ENCODE measurements at regions not wholly inside any gene's neighbourhood (a gene's known extent, or its start where the extent isn't known, plus 50 kb on each side); places are given as distances from the start of the nearest gene placed in this dataset.

- DNase-seq (ENCODE audit: low spot score), result no peak
- no peak for TF ChIP-seq CTCF (IDR thresholded peaks at IDR 0.05)
- no peak for ATAC-seq (ENCODE audit: low FRiP score)
Observed at GRCh38 chr5:143716881-143717280, 95.1 kb upstream of the HMHB1 start.

GRCh38 chr5:143715616-143716015 is 96.3 kb upstream of the HMHB1 start:
- no peak for TF ChIP-seq CTCF (IDR thresholded peaks at IDR 0.05)

GRCh38 chr5:143714629-143715028 is 97.3 kb upstream of the HMHB1 start:
- ATAC-seq (ENCODE audit: low FRiP score), result no peak

More at GRCh38 chr5:143715616-143716015, 96.3 kb upstream of the HMHB1 start:
- ATAC-seq (ENCODE audit: low FRiP score) (no peak), DNase-seq (ENCODE audit: low spot score) (no peak)

GRCh38 chr5:143713047-143714003 is 98.6 kb upstream of the HMHB1 start:
- TF ChIP-seq CTCF (IDR thresholded peaks at IDR 0.05), result no peak
- DNase-seq (ENCODE audit: low spot score), result no peak
- ATAC-seq (ENCODE audit: low FRiP score), result no peak

More at GRCh38 chr5:143714629-143715028, 97.3 kb upstream of the HMHB1 start:
- TF ChIP-seq CTCF (IDR thresholded peaks at IDR 0.05), result no peak
- DNase-seq (ENCODE audit: low spot score), result no peak

- ATAC-seq (ENCODE audit: low FRiP score) (no peak), DNase-seq (ENCODE audit: low spot score) (no peak)
- TF ChIP-seq CTCF (IDR thresholded peaks at IDR 0.05), result no peak
Observed at GRCh38 chr5:143708672-143709071, 103.3 kb upstream of the HMHB1 start.

GRCh38 chr5:143707806-143708205 is 104.2 kb upstream of the HMHB1 start:
- no peak for DNase-seq (ENCODE audit: low spot score)
- ATAC-seq (ENCODE audit: low FRiP score), result no peak

More at GRCh38 chr5:143707806-143708205, 104.2 kb upstream of the HMHB1 start:
- no peak for TF ChIP-seq CTCF (IDR thresholded peaks at IDR 0.05)
